Fibroblast of lung (primary cell): ENCODE measurements at regions not wholly inside any gene's neighbourhood (a gene's known extent, or its start where the extent isn't known, plus 50 kb on each side); places are given as distances from the start of the nearest gene placed in this dataset.

Experiments
- DNase-seq, 2 donors: peaks; one replicate each; pipeline versions ENCODE4 v3.0.0 to v3.0.0-alpha.2; 2010; ENCODE audit warnings: low read depth in 2 of 2
- H2AFZ ChIP-seq: 2 replicates; pipeline ENCODE4 v1.5.1; 2012; ENCODE audit warnings: low read length, control low read depth, inconsistent platforms
- H3K27ac ChIP-seq: 2 replicates; pipeline ENCODE4 v1.5.1; 2011; ENCODE audit warnings: low read length, control low read depth; ENCODE audit not compliant: insufficient read depth
- H3K27me3 ChIP-seq: 2 replicates; pipeline ENCODE4 v1.5.1; 2011; ENCODE audit warnings: mild to moderate bottlenecking, low read length; ENCODE audit not compliant: control insufficient read depth, insufficient read depth
- H3K36me3 ChIP-seq: 2 replicates; pipeline ENCODE4 v1.5.1; 2011; ENCODE audit warnings: low read length; ENCODE audit not compliant: control insufficient read depth, insufficient read depth
- H3K4me1 ChIP-seq: 2 replicates; pipeline ENCODE4 v1.5.1; 2011; ENCODE audit warnings: low read length; ENCODE audit not compliant: control insufficient read depth, insufficient read depth; ENCODE audit errors: extremely low read depth
- H3K4me2 ChIP-seq: 2 replicates; pipeline ENCODE4 v1.5.1; 2011; ENCODE audit warnings: low read length, control low read depth; ENCODE audit not compliant: insufficient read depth; ENCODE audit errors: extremely low read depth
- H3K4me3 ChIP-seq, 4 experiments: fragments of 200-600 bp in 1 of 4; sonication (generic) in 1 of 4; replicated peaks in 1 of 4; 2 replicates each; pipeline ENCODE4 v1.5.1; 2011 to 2016; ENCODE audit warnings: low read length in 4 of 4, low read depth in 3 of 4, mild to moderate bottlenecking in 3 of 4, control low read depth in 2 of 4, inconsistent platforms in 1 of 4, mixed read lengths in 1 of 4; ENCODE audit not compliant: insufficient read depth in 1 of 4; ENCODE audit errors: control extremely low read depth in 1 of 4
- H3K79me2 ChIP-seq: 2 replicates; pipeline ENCODE4 v1.5.1; 2012; ENCODE audit warnings: mild to moderate bottlenecking, low read length, inconsistent platforms; ENCODE audit not compliant: control insufficient read depth, insufficient read depth
- H3K9ac ChIP-seq: 2 replicates; pipeline ENCODE4 v1.5.1; 2011; ENCODE audit warnings: mild to moderate bottlenecking, low read length, control low read depth; ENCODE audit not compliant: insufficient read depth
- H3K9me3 ChIP-seq: 2 replicates; pipeline ENCODE4 v1.5.1; 2012; ENCODE audit warnings: low read depth, low read length; ENCODE audit not compliant: control insufficient read depth, insufficient read depth
- H4K20me1 ChIP-seq: 2 replicates; pipeline ENCODE4 v1.5.1; 2011; ENCODE audit warnings: low read length; ENCODE audit not compliant: control insufficient read depth, insufficient read depth; ENCODE audit errors: extremely low read depth
- CTCF ChIP-seq, 2 donors: IDR thresholded peaks in 1 of 2; conservative IDR thresholded peaks in 1 of 2; 1 replicate in 1 of 2; 2 replicates in 1 of 2; pipeline ENCODE4 v1.5.1; 2011 to 2012; ENCODE audit warnings: low read length in 2 of 2, control low read depth in 1 of 2, inconsistent platforms in 1 of 2, low read depth in 1 of 2, mild to moderate bottlenecking in 1 of 2
- EZH2 ChIP-seq: IDR thresholded peaks from 2 replicates; pipeline ENCODE4 v1.5.1; 2012; ENCODE audit warnings: low read length, control low read depth, mild to moderate bottlenecking; ENCODE audit errors: missing control alignments

GRCh38 chr6:62737792-62738191 is 451.8 kb upstream of the KHDRBS2 start:
- H3K9ac ChIP-seq, result no peak overlapping the region
- no peak overlapping the region for H3K4me2 ChIP-seq
- no peaks in the 10 kb centered on the region for H3K79me2 ChIP-seq
- no peaks in the 10 kb centered on the region for H3K4me1 ChIP-seq
- H2AFZ ChIP-seq, result no peak overlapping the region
- H3K27me3 ChIP-seq, result no peaks in the 10 kb centered on the region
- TF ChIP-seq EZH2, result no peak
- no peak for TF ChIP-seq CTCF (conservative IDR thresholded peaks at IDR 0.05 in 1 of 2, IDR thresholded peaks at IDR 0.05 in 1 of 2; ENCODE audit: low read depth in 1 of 2, low read length in 2 of 2)
- H3K4me3 ChIP-seq, result no peak overlapping the region
- H3K9me3 ChIP-seq, result no peaks in the 10 kb centered on the region
- DNase-seq, result no peak
- H3K27ac ChIP-seq, result no peak overlapping the region
- H4K20me1 ChIP-seq, result no peaks in the 10 kb centered on the region
- no peaks in the 10 kb centered on the region for H3K36me3 ChIP-seq

GRCh38 chr6:62721408-62721807 is 435.4 kb upstream of the KHDRBS2 start:
- Histone ChIP-seq H3K4me3 (no peak overlapping the region), H3K27me3 (no peaks in the 10 kb centered on the region), H3K27ac (no peak overlapping the region), H2AFZ (no peak overlapping the region), H3K4me2 (no peak overlapping the region), H3K9me3 (no peaks in the 10 kb centered on the region), H3K4me1 (no peaks in the 10 kb centered on the region), H4K20me1 (no peaks in the 10 kb centered on the region), H3K9ac (no peak overlapping the region), H3K79me2 (no peaks in the 10 kb centered on the region), H3K36me3 (no peaks in the 10 kb centered on the region)
- TF ChIP-seq CTCF (conservative IDR thresholded peaks at IDR 0.05 in 1 of 2, IDR thresholded peaks at IDR 0.05 in 1 of 2; ENCODE audit: low read depth in 1 of 2, low read length in 2 of 2) (no peak), EZH2 (no peak)
- no peak for DNase-seq

- TF ChIP-seq CTCF (conservative IDR thresholded peaks at IDR 0.05 in 1 of 2, IDR thresholded peaks at IDR 0.05 in 1 of 2; ENCODE audit: low read depth in 1 of 2, low read length in 2 of 2) (no peak), EZH2 (no peak)
These were observed 430.7 kb upstream of the KHDRBS2 start for GRCh38 chr6:62716719-62717118.

More at GRCh38 chr6:62716719-62717118, 430.7 kb upstream of the KHDRBS2 start:
- Histone ChIP-seq H3K27ac (no peak overlapping the region), H2AFZ (no peak overlapping the region), H3K79me2 (no peaks in the 10 kb centered on the region), H3K4me1 (no peaks in the 10 kb centered on the region), H3K9me3 (no peaks in the 10 kb centered on the region), H3K9ac (no peak overlapping the region), H3K4me2 (no peak overlapping the region), H4K20me1 (no peaks in the 10 kb centered on the region), H3K27me3 (no peaks in the 10 kb centered on the region), H3K36me3 (no peaks in the 10 kb centered on the region), H3K4me3 (no peak overlapping the region)
- no peak for DNase-seq
